GM23338 (cell line): ENCODE measurements at regions not wholly inside any gene's neighbourhood (a gene's known extent, or its start where the extent isn't known, plus 50 kb on each side); places are given as distances from the start of the nearest gene placed in this dataset.

Experiments used
- ATAC-seq: fragments of 200-7000 bp; cut with Tn5 transposase; 3 replicates; pipeline ENCODE4 v1.9.1; 2020
- DNase-seq: peaks from one replicate; pipeline ENCODE4 v3.0.0-alpha.2; 2015; ENCODE audit warnings: low spot score
- H2AFZ ChIP-seq: fragments of 200-600 bp; sonication (generic); 2 replicates; pipeline ENCODE4 v1.8.0; 2016; ENCODE audit warnings: antibody characterized with exemption, mild to moderate bottlenecking, moderate library complexity
- H3F3A ChIP-seq: fragments of 200-600 bp; sonication (generic); replicated peaks from 2 replicates; pipeline ENCODE4 v1.8.0; 2017; ENCODE audit warnings: antibody characterized with exemption, mixed run types, low read depth
- H3K27ac ChIP-seq: fragments of 200-600 bp; sonication (generic); 2 replicates; pipeline ENCODE4 v1.6.1; 2016; ENCODE audit warnings: low read depth
- H3K27me3 ChIP-seq: fragments of 200-600 bp; sonication (generic); 2 replicates; pipeline ENCODE4 v1.8.0; 2016; ENCODE audit warnings: mild to moderate bottlenecking, mixed run types, moderate library complexity; ENCODE audit not compliant: insufficient read depth
- H3K36me3 ChIP-seq: fragments of 200-600 bp; sonication (generic); 2 replicates; pipeline ENCODE4 v1.8.0; 2016; ENCODE audit warnings: mild to moderate bottlenecking; ENCODE audit not compliant: insufficient read depth
- H3K4me1 ChIP-seq: fragments of 200-600 bp; sonication (generic); 2 replicates; pipeline ENCODE4 v1.8.0; 2016; ENCODE audit warnings: mild to moderate bottlenecking, moderate library complexity; ENCODE audit not compliant: insufficient read depth
- H3K4me2 ChIP-seq: fragments of 200-600 bp; sonication (generic); 2 replicates; pipeline ENCODE4 v1.7.1; 2017; ENCODE audit warnings: mixed run types
- H3K4me3 ChIP-seq: fragments of 200-600 bp; sonication (generic); 2 replicates; pipeline ENCODE4 v1.6.1; 2016; ENCODE audit warnings: mixed run types
- H3K79me2 ChIP-seq: fragments of 200-600 bp; sonication (generic); replicated peaks from 2 replicates; pipeline ENCODE4 v1.8.0; 2017; ENCODE audit warnings: mild to moderate bottlenecking; ENCODE audit not compliant: insufficient read depth
- H3K9me2 ChIP-seq: fragments of 200-600 bp; sonication (generic); 2 replicates; pipeline ENCODE4 v1.8.0; 2017; ENCODE audit not compliant: insufficient read depth
- H4K20me1 ChIP-seq: fragments of 200-600 bp; sonication (generic); replicated peaks from 2 replicates; pipeline ENCODE4 v1.8.0; 2017; ENCODE audit warnings: mild to moderate bottlenecking; ENCODE audit not compliant: insufficient read depth
- H3K27ac Mint-ChIP-seq: 2 replicates; pipeline ENCODE4 v1.8.0; 2020; ENCODE audit warnings: inconsistent platforms, mild to moderate bottlenecking, moderate library complexity, mixed read lengths
- H3K27me3 Mint-ChIP-seq: 3 replicates; pipeline ENCODE4 v1.8.0; 2022; ENCODE audit warnings: low read depth, mild to moderate bottlenecking, moderate library complexity, mixed read lengths, inconsistent platforms; ENCODE audit not compliant: insufficient read depth, poor library complexity
- H3K36me3 Mint-ChIP-seq: 3 replicates; pipeline ENCODE4 v1.8.0; 2021; ENCODE audit warnings: low read depth, mild to moderate bottlenecking, inconsistent platforms, moderate library complexity, mixed read lengths
- H3K4me1 Mint-ChIP-seq: 3 replicates; pipeline ENCODE4 v1.8.0; 2020; ENCODE audit warnings: mild to moderate bottlenecking, inconsistent platforms, mixed read lengths
- H3K4me3 Mint-ChIP-seq: 3 replicates; pipeline ENCODE4 v1.8.0; 2021; ENCODE audit warnings: moderate library complexity, mild to moderate bottlenecking, inconsistent platforms, mixed read lengths
- H3K9me3 Mint-ChIP-seq: 3 replicates; pipeline ENCODE4 v1.8.0; 2020; ENCODE audit warnings: moderate library complexity, mild to moderate bottlenecking, inconsistent platforms, mixed read lengths
- CREB1 ChIP-seq: fragments of 250-450 bp; sonication (Bioruptor Pico); IDR thresholded peaks from 2 replicates; pipeline ENCODE4 v1.5.0; 2020; ENCODE audit warnings: low read depth, mild to moderate bottlenecking, moderate library complexity
- ETS1 ChIP-seq: IDR thresholded peaks from 2 replicates; pipeline ENCODE4 v1.6.1; 2016; ENCODE audit warnings: antibody characterized with exemption
- EZH2 ChIP-seq: fragments of 200-600 bp; sonication (generic); IDR thresholded peaks from one replicate; pipeline ENCODE4 v1.8.0; 2017; ENCODE audit warnings: antibody characterized with exemption, mild to moderate bottlenecking, low read depth; ENCODE audit not compliant: unreplicated experiment
- EZH2phosphoT487 ChIP-seq: fragments of 200-600 bp; sonication (generic); IDR thresholded peaks from one replicate; pipeline ENCODE4 v1.8.1; 2018; ENCODE audit warnings: antibody characterized with exemption; ENCODE audit not compliant: unreplicated experiment
- JUNB ChIP-seq: IDR thresholded peaks from one replicate; pipeline ENCODE4 v1.6.1; 2016; ENCODE audit warnings: antibody characterized with exemption; ENCODE audit not compliant: unreplicated experiment
- NANOG ChIP-seq: IDR thresholded peaks from 2 replicates; pipeline ENCODE4 v1.6.1; 2016; ENCODE audit warnings: antibody characterized with exemption, borderline replicate concordance
- POLR2AphosphoS5 ChIP-seq: IDR thresholded peaks from 2 replicates; pipeline ENCODE4 v1.6.1; 2016; ENCODE audit warnings: antibody characterized with exemption, low read depth
- STAT1 ChIP-seq: IDR thresholded peaks from one replicate; pipeline ENCODE4 v1.6.1; 2016; ENCODE audit warnings: antibody characterized with exemption; ENCODE audit not compliant: unreplicated experiment
- ZNF114 ChIP-seq: fragments of 250-450 bp; sonication (Bioruptor Pico); IDR thresholded peaks from 2 replicates; pipeline ENCODE4 v1.5.0; 2020; ENCODE audit warnings: mild to moderate bottlenecking, moderate library complexity
- TF ChIP-seq, protein P1 (sequence below): fragments of 250-450 bp; sonication (Bioruptor Pico); IDR thresholded peaks from 2 replicates; pipeline ENCODE4 v1.5.0; 2020; ENCODE audit warnings: mild to moderate bottlenecking, moderate library complexity
- TF ChIP-seq, protein P2 (sequence below), 2 experiments: fragments of 200-600 bp in 1 of 2; sonication (generic) in 1 of 2; conservative IDR thresholded peaks; 2 replicates each; pipeline versions ENCODE4 v1.5.1 to v1.6.1; 2016 to 2017; ENCODE audit warnings: antibody characterized with exemption in 2 of 2, low read depth in 2 of 2, mild to moderate bottlenecking in 2 of 2, moderate library complexity in 1 of 2

DNA sequence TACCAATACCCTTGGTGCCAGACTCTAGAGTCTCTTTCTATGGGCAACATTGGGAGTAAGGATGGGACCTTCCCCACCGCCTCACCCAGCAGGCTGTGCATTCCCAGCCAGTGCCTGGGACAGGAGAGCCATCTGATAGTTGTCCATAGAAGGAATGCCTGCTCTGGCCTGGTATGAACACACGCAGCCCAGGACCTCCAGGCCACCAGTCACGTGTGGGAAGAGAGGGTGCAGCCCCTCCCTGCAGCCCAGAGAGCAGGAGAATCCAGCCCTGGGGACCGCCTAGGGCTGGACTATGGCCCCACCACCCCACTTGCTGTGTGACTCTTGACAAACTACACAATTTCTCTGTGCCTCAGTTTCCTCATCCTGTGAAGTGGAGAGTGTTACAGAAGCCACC, 52.5 kb upstream of the ID2 start:
- no peak overlapping the region for H3K4me3 Mint-ChIP-seq
- H3K27ac ChIP-seq = no peak overlapping the region
- no peak for TF ChIP-seq EZH2phosphoT487
- TF ChIP-seq, protein P1, sequence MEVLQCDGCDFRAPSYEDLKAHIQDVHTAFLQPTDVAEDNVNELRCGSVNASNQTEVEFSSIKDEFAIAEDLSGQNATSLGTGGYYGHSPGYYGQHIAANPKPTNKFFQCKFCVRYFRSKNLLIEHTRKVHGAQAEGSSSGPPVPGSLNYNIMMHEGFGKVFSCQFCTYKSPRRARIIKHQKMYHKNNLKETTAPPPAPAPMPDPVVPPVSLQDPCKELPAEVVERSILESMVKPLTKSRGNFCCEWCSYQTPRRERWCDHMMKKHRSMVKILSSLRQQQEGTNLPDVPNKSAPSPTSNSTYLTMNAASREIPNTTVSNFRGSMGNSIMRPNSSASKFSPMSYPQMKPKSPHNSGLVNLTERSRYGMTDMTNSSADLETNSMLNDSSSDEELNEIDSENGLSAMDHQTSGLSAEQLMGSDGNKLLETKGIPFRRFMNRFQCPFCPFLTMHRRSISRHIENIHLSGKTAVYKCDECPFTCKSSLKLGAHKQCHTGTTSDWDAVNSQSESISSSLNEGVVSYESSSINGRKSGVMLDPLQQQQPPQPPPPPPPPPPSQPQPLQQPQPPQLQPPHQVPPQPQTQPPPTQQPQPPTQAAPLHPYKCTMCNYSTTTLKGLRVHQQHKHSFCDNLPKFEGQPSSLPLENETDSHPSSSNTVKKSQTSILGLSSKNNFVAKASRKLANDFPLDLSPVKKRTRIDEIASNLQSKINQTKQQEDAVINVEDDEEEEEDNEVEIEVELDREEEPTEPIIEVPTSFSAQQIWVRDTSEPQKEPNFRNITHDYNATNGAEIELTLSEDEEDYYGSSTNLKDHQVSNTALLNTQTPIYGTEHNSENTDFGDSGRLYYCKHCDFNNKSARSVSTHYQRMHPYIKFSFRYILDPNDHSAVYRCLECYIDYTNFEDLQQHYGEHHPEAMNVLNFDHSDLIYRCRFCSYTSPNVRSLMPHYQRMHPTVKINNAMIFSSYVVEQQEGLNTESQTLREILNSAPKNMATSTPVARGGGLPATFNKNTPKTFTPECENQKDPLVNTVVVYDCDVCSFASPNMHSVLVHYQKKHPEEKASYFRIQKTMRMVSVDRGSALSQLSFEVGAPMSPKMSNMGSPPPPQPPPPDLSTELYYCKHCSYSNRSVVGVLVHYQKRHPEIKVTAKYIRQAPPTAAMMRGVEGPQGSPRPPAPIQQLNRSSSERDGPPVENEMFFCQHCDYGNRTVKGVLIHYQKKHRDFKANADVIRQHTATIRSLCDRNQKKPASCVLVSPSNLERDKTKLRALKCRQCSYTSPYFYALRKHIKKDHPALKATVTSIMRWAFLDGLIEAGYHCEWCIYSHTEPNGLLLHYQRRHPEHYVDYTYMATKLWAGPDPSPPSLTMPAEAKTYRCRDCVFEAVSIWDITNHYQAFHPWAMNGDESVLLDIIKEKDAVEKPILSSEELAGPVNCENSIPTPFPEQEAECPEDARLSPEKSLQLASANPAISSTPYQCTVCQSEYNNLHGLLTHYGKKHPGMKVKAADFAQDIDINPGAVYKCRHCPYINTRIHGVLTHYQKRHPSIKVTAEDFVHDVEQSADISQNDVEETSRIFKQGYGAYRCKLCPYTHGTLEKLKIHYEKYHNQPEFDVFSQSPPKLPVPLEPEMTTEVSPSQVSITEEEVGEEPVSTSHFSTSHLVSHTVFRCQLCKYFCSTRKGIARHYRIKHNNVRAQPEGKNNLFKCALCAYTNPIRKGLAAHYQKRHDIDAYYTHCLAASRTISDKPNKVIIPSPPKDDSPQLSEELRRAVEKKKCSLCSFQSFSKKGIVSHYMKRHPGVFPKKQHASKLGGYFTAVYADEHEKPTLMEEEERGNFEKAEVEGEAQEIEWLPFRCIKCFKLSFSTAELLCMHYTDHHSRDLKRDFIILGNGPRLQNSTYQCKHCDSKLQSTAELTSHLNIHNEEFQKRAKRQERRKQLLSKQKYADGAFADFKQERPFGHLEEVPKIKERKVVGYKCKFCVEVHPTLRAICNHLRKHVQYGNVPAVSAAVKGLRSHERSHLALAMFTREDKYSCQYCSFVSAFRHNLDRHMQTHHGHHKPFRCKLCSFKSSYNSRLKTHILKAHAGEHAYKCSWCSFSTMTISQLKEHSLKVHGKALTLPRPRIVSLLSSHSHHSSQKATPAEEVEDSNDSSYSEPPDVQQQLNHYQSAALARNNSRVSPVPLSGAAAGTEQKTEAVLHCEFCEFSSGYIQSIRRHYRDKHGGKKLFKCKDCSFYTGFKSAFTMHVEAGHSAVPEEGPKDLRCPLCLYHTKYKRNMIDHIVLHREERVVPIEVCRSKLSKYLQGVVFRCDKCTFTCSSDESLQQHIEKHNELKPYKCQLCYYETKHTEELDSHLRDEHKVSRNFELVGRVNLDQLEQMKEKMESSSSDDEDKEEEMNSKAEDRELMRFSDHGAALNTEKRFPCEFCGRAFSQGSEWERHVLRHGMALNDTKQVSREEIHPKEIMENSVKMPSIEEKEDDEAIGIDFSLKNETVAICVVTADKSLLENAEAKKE = no peak
- TF ChIP-seq ETS1 = no peak
- no peak for TF ChIP-seq CREB1
- no peak for TF ChIP-seq EZH2
- TF ChIP-seq NANOG = no peak
- TF ChIP-seq, protein P2, sequence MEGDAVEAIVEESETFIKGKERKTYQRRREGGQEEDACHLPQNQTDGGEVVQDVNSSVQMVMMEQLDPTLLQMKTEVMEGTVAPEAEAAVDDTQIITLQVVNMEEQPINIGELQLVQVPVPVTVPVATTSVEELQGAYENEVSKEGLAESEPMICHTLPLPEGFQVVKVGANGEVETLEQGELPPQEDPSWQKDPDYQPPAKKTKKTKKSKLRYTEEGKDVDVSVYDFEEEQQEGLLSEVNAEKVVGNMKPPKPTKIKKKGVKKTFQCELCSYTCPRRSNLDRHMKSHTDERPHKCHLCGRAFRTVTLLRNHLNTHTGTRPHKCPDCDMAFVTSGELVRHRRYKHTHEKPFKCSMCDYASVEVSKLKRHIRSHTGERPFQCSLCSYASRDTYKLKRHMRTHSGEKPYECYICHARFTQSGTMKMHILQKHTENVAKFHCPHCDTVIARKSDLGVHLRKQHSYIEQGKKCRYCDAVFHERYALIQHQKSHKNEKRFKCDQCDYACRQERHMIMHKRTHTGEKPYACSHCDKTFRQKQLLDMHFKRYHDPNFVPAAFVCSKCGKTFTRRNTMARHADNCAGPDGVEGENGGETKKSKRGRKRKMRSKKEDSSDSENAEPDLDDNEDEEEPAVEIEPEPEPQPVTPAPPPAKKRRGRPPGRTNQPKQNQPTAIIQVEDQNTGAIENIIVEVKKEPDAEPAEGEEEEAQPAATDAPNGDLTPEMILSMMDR (conservative IDR thresholded peaks at IDR 0.05; ENCODE audit: low read depth in 2 of 2) = no peak
- no peak for TF ChIP-seq JUNB
- TF ChIP-seq STAT1 = no peak
- TF ChIP-seq POLR2AphosphoS5 = no peak
- TF ChIP-seq ZNF114 (CRISPR knock-in tag) = no peak
- no peak overlapping the region for H3K4me3 ChIP-seq
- H3K9me2 ChIP-seq = no peaks in the 10 kb centered on the region
- no peak overlapping the region for H3K4me2 ChIP-seq
- H3K9me3 Mint-ChIP-seq = no peaks in the 10 kb centered on the region
- DNase-seq (no peak), ATAC-seq (no peak)
- peaks cover 2% of the 10 kb centered on the region for H3K27me3 Mint-ChIP-seq
- peaks cover 2% of the 10 kb centered on the region; the same call in 1 of the 3 replicates for H3K4me1 Mint-ChIP-seq
- H3F3A ChIP-seq = no peaks in the 10 kb centered on the region
- no peaks in the 10 kb centered on the region for H3K4me1 ChIP-seq
- H3K36me3 ChIP-seq = no peaks in the 10 kb centered on the region
- H3K36me3 Mint-ChIP-seq = no peaks in the 10 kb centered on the region; the same call in 2 of the 3 replicates
- H4K20me1 ChIP-seq = no peaks in the 10 kb centered on the region
- no peaks in the 10 kb centered on the region for H3K27me3 ChIP-seq
- no peaks in the 10 kb centered on the region for H3K79me2 ChIP-seq
- no peak overlapping the region for H3K27ac Mint-ChIP-seq
- H2AFZ ChIP-seq = no peak overlapping the region
